PC-9 (cell line): ENCODE measurements at regions not wholly inside any gene's neighbourhood (a gene's known extent, or its start where the extent isn't known, plus 50 kb on each side); places are given as distances from the start of the nearest gene placed in this dataset.

Experiments
- BruUV-seq: library from RNA; stranded (reverse); fragments of 400-500 nt; replicated peaks from 2 replicates; lab custom pipeline; 2021; lab: Mats Ljungman, UMichigan
- CTCF ChIA-PET: fragments of 300-600 bp; sonication (Branson Sonifier 250); formaldehyde crosslinking; loops from one replicate; lab custom pipeline; 2022; ENCODE audit warnings: antibody characterized with exemption; lab: Charles Lee
- POLR2A ChIA-PET: fragments of 300-600 bp; sonication (Branson Sonifier 250); formaldehyde crosslinking; loops from one replicate; lab custom pipeline; 2022; ENCODE audit warnings: antibody characterized with exemption; ENCODE audit not compliant: unreplicated experiment; lab: Charles Lee
- DNase-seq, 2 experiments: peaks; one replicate each; pipeline versions ENCODE4 v3.0.0 to v3.0.0-alpha.2; 2015 to 2022; ENCODE audit warnings: mixed read lengths in 1 of 2
- H2AFZ ChIP-seq: fragments of 200-600 bp; sonication (generic); 2 replicates; pipeline ENCODE4 v1.8.1; 2017; ENCODE audit warnings: antibody characterized with exemption
- H3F3A ChIP-seq: fragments of 200-600 bp; sonication (generic); 2 replicates; pipeline ENCODE4 v1.8.1; 2017; ENCODE audit warnings: antibody characterized with exemption, mild to moderate bottlenecking, low read depth; ENCODE audit not compliant: insufficient read depth
- H3K27ac ChIP-seq: fragments of 200-600 bp; sonication (generic); 2 replicates; pipeline ENCODE4 v1.6.1; 2016; ENCODE audit warnings: mixed run types
- H3K27me3 ChIP-seq: fragments of 200-600 bp; sonication (generic); 2 replicates; pipeline ENCODE4 v1.6.1; 2016; ENCODE audit warnings: low read depth, mixed run types; ENCODE audit not compliant: insufficient read depth
- H3K36me3 ChIP-seq: fragments of 200-600 bp; sonication (generic); 2 replicates; pipeline ENCODE4 v1.6.1; 2016; ENCODE audit warnings: low read depth, mixed run types
- H3K4me1 ChIP-seq: fragments of 200-600 bp; sonication (generic); replicated peaks from 2 replicates; pipeline ENCODE4 v1.6.1; 2016; ENCODE audit warnings: mixed run types; ENCODE audit not compliant: insufficient read depth
- H3K4me2 ChIP-seq: fragments of 200-600 bp; sonication (generic); 2 replicates; pipeline ENCODE4 v1.6.1; 2017; ENCODE audit warnings: mixed run types
- H3K4me3 ChIP-seq: fragments of 200-600 bp; sonication (generic); 2 replicates; pipeline ENCODE4 v1.6.1; 2016; ENCODE audit warnings: mixed run types
- H3K79me2 ChIP-seq: fragments of 200-600 bp; sonication (generic); 2 replicates; pipeline ENCODE4 v1.6.1; 2017; ENCODE audit warnings: low read depth, mixed run types
- H3K9me2 ChIP-seq: fragments of 200-600 bp; sonication (generic); 2 replicates; pipeline ENCODE4 v1.8.1; 2017; ENCODE audit warnings: mild to moderate bottlenecking; ENCODE audit not compliant: insufficient read depth
- H3K9me3 ChIP-seq: fragments of 200-600 bp; sonication (generic); 2 replicates; pipeline ENCODE4 v1.8.1; 2016; ENCODE audit warnings: low read depth; ENCODE audit not compliant: insufficient read depth
- H4K20me1 ChIP-seq: fragments of 200-600 bp; sonication (generic); 2 replicates; pipeline ENCODE4 v1.8.1; 2017; ENCODE audit not compliant: insufficient read depth
- EZH2 ChIP-seq: fragments of 200-600 bp; sonication (generic); IDR thresholded peaks from 2 replicates; pipeline ENCODE4 v1.8.0; 2017; ENCODE audit warnings: antibody characterized with exemption, low read depth
- intact Hi-C: fragments of 100-400 bp; cut with micrococcal nuclease; formaldehyde crosslinking; loops from one replicate; pipeline ENCODE4 v1.10.0; 2022; ENCODE audit not compliant: unreplicated experiment
- TF ChIP-seq, protein P1 (sequence below): fragments of 200-600 bp; sonication (generic); conservative IDR thresholded peaks from 2 replicates; pipeline ENCODE4 v1.6.1; 2017; ENCODE audit warnings: mixed run types, antibody characterized with exemption, mild to moderate bottlenecking, moderate library complexity

DNA sequence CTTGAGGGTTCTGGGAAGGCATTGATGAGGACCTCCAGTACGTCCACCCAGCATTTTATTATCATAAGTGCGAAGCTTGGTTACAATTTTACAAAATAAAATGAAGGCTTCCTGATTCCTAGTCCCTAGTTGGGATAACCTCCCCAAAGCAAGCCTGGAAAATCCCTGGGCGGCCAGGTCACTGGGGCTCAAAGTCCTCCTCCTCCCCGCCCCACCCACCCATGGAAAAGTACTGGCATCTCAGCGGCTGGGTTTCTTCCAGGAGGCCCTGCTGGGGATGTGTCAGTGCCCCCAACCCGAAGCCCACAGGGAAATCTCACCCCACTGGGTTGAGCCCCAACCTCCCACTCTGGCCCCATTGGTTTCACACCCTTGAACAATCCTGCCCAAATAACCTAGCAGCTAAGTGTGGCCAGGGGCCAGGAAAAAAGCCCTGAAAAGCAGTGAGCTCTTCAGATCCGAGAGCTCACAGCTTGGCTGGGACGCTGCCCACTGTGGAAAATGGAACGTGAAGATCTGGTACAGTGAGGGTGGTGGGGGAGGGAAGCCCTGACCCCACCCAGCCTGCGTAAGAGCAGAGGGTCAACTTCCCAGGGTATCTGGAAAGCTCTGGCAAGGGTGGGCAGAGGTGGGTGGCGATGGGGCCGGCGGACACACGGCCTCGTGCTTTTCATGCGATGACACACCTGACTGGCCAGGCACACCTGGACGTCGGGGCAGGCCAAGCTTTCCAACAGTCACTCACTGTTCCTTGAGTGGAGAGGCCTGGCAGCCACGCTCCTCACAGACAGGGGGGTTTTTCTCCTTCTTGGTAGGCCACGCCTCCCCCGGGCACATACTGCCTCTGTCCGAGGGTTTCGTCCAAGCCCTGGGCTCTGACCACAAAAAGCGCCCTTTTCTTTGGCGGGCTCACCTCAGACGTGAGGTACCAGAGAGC lies 324.5 kb downstream of the SOX9 start:
- no peak for DNase-seq
- Histone ChIP-seq H3K4me3 (no peak overlapping the region), H3K79me2 (peaks cover 98% of the 10 kb centered on the region), H3K27ac (no peak overlapping the region), H3K36me3 (no peaks in the 10 kb centered on the region), H3K4me2 (no peak overlapping the region), H2AFZ (no peak overlapping the region), H4K20me1 (no peaks in the 10 kb centered on the region), H3K27me3 (no peaks in the 10 kb centered on the region), H3F3A (no peaks in the 10 kb centered on the region; the same call in 1 of the 2 replicates), H3K4me1 (peaks cover 14% of the 10 kb centered on the region), H3K9me3 (no peaks in the 10 kb centered on the region; the same call in 1 of the 2 replicates), H3K9me2 (no peaks in the 10 kb centered on the region)
- no TSS peak for BruUV-seq
- no peak for TF ChIP-seq EZH2
- TF ChIP-seq, protein P1, sequence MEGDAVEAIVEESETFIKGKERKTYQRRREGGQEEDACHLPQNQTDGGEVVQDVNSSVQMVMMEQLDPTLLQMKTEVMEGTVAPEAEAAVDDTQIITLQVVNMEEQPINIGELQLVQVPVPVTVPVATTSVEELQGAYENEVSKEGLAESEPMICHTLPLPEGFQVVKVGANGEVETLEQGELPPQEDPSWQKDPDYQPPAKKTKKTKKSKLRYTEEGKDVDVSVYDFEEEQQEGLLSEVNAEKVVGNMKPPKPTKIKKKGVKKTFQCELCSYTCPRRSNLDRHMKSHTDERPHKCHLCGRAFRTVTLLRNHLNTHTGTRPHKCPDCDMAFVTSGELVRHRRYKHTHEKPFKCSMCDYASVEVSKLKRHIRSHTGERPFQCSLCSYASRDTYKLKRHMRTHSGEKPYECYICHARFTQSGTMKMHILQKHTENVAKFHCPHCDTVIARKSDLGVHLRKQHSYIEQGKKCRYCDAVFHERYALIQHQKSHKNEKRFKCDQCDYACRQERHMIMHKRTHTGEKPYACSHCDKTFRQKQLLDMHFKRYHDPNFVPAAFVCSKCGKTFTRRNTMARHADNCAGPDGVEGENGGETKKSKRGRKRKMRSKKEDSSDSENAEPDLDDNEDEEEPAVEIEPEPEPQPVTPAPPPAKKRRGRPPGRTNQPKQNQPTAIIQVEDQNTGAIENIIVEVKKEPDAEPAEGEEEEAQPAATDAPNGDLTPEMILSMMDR, result no peak
- intact Hi-C loops, result no loop called here
- POLR2A ChIA-PET, result no interaction called here
- CTCF ChIA-PET, result no interaction called here

DNA sequence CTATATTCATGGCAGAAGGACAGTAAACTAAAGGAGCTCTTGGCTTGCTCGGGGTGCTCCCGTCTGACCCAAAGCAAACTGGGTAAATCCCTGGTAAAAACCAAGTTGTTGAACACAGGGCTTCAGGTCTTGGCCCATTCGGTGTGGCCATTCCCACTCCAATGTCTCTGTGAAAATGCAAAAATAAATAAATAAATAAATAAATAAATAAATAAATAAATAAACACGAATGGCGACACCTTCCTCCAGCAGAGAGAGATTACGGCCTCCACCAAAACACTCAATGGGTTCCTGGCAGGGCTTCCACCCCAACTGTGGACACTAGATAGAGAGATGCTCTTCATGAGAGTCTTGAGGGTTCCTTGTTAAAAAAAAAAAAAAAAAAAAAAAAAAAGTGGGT lies 325.3 kb downstream of the SOX9 start:
- H3K4me3 ChIP-seq, result no peak overlapping the region
- H2AFZ ChIP-seq, result no peak overlapping the region
- ChIA-PET POLR2A (no interaction called here), CTCF (no interaction called here)
- peaks cover 98% of the 10 kb centered on the region for H3K79me2 ChIP-seq
- H3K9me2 ChIP-seq, result no peaks in the 10 kb centered on the region
- no peaks in the 10 kb centered on the region; the same call in 1 of the 2 replicates for H3F3A ChIP-seq
- H3K4me1 ChIP-seq, result peaks cover 14% of the 10 kb centered on the region
- H4K20me1 ChIP-seq, result no peaks in the 10 kb centered on the region
- intact Hi-C loops, result no loop called here
- BruUV-seq, result no TSS peak
- no peak for DNase-seq
- H3K4me2 ChIP-seq, result no peak overlapping the region
- no peaks in the 10 kb centered on the region for H3K27me3 ChIP-seq
- H3K9me3 ChIP-seq, result no peaks in the 10 kb centered on the region; the same call in 1 of the 2 replicates
- no peak overlapping the region for H3K27ac ChIP-seq
- no peak for TF ChIP-seq EZH2
- TF ChIP-seq, protein P1, result no peak
- no peaks in the 10 kb centered on the region for H3K36me3 ChIP-seq

DNA sequence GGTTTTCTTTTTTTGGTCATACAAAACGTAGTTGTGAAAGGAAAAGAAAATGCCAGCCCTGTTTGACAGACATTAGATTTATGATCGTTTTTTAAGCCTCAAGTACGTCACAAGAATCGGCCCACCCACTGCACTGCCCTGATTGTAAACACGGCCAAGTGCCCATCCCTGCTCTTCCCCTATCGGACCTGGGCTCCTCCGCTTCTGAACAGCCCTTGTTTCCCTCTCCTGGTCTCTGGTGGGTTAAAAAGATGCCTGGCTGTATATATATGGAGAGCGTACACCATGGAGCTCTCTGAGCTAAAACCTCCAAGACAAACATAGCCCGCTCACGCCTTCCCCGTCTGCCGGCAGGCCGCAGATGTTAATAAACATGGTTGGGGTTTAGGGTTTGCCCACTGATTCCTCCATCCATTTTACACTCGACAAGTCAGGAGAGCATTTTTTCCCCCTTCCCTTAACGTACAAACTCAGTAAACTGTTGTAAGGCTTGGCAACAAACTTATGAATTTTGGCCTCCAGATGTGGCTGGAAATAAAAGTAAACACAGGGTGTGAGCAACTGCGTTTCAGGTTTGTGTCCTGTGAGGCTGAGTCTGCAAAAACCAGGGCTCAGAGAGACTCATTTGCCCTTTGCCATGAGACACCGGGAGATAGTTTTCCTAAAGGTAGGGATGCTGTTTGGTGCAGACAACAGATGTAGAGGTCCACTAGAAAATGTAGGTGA lies 325.9 kb downstream of the SOX9 start:
- CTCF ChIA-PET, result no interaction called here
- DNase-seq, result no peak
- Histone ChIP-seq H3K27ac (no peak overlapping the region), H3K4me3 (no peak overlapping the region), H3F3A (no peaks in the 10 kb centered on the region; the same call in 1 of the 2 replicates), H3K4me2 (no peak overlapping the region), H3K4me1 (peaks cover 14% of the 10 kb centered on the region), H3K9me2 (no peaks in the 10 kb centered on the region), H3K9me3 (no peaks in the 10 kb centered on the region; the same call in 1 of the 2 replicates), H3K27me3 (no peaks in the 10 kb centered on the region), H4K20me1 (no peaks in the 10 kb centered on the region), H3K36me3 (no peaks in the 10 kb centered on the region), H2AFZ (no peak overlapping the region), H3K79me2 (peaks cover 98% of the 10 kb centered on the region)
- no peak for TF ChIP-seq EZH2
- TF ChIP-seq, protein P1, result no peak
- intact Hi-C loops, result no loop called here
- no TSS peak for BruUV-seq
- POLR2A ChIA-PET, result no interaction called here
